H1 (cell line): ENCODE measurements at regions not wholly inside any gene's neighbourhood (a gene's known extent, or its start where the extent isn't known, plus 50 kb on each side); places are given as distances from the start of the nearest gene placed in this dataset.

Source experiments
- ASH2L ChIP-seq: fragments of 200-600, 300-600 bp; sonication (generic); IDR thresholded peaks from one replicate; pipeline ENCODE4 v1.7.1; 2017; ENCODE audit warnings: low read length
- CHD7 ChIP-seq: fragments of 300-600 bp; sonication (generic); IDR thresholded peaks from 2 replicates; pipeline ENCODE4 v1.7.1; 2012; ENCODE audit warnings: low read length, moderate library complexity, mild to moderate bottlenecking, inconsistent platforms; ENCODE audit not compliant: insufficient replicate concordance
- TCF12 ChIP-seq: IDR thresholded peaks from 2 replicates; pipeline ENCODE4 v1.6.1; 2011; ENCODE audit warnings: low read depth, mild to moderate bottlenecking, low read length
- TEAD4 ChIP-seq: IDR thresholded peaks from 2 replicates; pipeline ENCODE4 v1.6.1; 2012; ENCODE audit warnings: low read depth, low read length, inconsistent platforms, mixed read lengths
- ZNF274 ChIP-seq: IDR thresholded peaks from 2 replicates; pipeline ENCODE4 v1.7.0; 2012; ENCODE audit warnings: low read length, borderline replicate concordance; ENCODE audit errors: extremely low read depth

- TF ChIP-seq CHD7 = no peak
- TF ChIP-seq ZNF274 = no peak
- no peak for TF ChIP-seq TCF12
- TF ChIP-seq ASH2L = no peak
- TF ChIP-seq TEAD4 = no peak
- TF ChIP-seq, all 59 proteins: peak for 0
Observed at GRCh38 chr3:194271460-194272035, 79.6 kb downstream of the CPN2 start (continued).
